Liver (tissue), 8 donors: ENCODE measurements at regions not wholly inside any gene's neighbourhood (a gene's known extent, or its start where the extent isn't known, plus 50 kb on each side); places are given as distances from the start of the nearest gene placed in this dataset.

Experiments used
- DNase-seq: peaks from one replicate; pipeline ENCODE4 v3.0.0-alpha.2; 2017; ENCODE audit warnings: low spot score
- H3K27ac ChIP-seq, 2 donors: one replicate each; pipeline ENCODE4 v1.7.0; 2013; ENCODE audit warnings: inconsistent platforms in 2 of 2, low read length in 2 of 2, control low read depth in 1 of 2, low read depth in 1 of 2, mild to moderate bottlenecking in 1 of 2
- H3K27me3 ChIP-seq, 4 donors: one replicate each; pipeline versions ENCODE4 v1.6.1 to v1.7.0; 2013; ENCODE audit warnings: low read length in 3 of 4, inconsistent platforms in 1 of 4, mild to moderate bottlenecking in 1 of 4, moderate library complexity in 1 of 4; ENCODE audit not compliant: control insufficient read depth in 4 of 4, insufficient read depth in 4 of 4
- H3K36me3 ChIP-seq, 4 donors: one replicate each; pipeline versions ENCODE4 v1.6.1 to v1.7.0; 2013; ENCODE audit warnings: low read length in 3 of 4, mild to moderate bottlenecking in 3 of 4, low read depth in 1 of 4, moderate library complexity in 1 of 4; ENCODE audit not compliant: control insufficient read depth in 4 of 4, insufficient read depth in 3 of 4
- H3K4me1 ChIP-seq, 4 donors: one replicate each; pipeline versions ENCODE4 v1.6.1 to v1.7.0; 2013; ENCODE audit warnings: low read length in 3 of 4, mild to moderate bottlenecking in 3 of 4, moderate library complexity in 1 of 4; ENCODE audit not compliant: control insufficient read depth in 4 of 4, insufficient read depth in 4 of 4
- H3K4me3 ChIP-seq, 3 donors: one replicate each; pipeline versions ENCODE4 v1.6.1 to v1.7.0; 2013; ENCODE audit warnings: low read length in 3 of 3, control low read depth in 1 of 3, low read depth in 1 of 3, mild to moderate bottlenecking in 1 of 3
- H3K9ac ChIP-seq, 2 donors: one replicate each; pipeline ENCODE4 v1.7.0; 2013; ENCODE audit warnings: low read length in 2 of 2, mild to moderate bottlenecking in 2 of 2, moderate library complexity in 2 of 2, control low read depth in 1 of 2, low read depth in 1 of 2
- H3K9me3 ChIP-seq, 4 donors: one replicate each; pipeline versions ENCODE4 v1.6.1 to v1.7.0; 2013; ENCODE audit warnings: low read length in 3 of 4; ENCODE audit not compliant: control insufficient read depth in 4 of 4
- ATF3 ChIP-seq: IDR thresholded peaks from 2 replicates; pipeline ENCODE4 v1.6.1; 2016; ENCODE audit warnings: antibody characterized with exemption
- CTCF ChIP-seq: fragments of 150-350 bp; IDR thresholded peaks from 2 replicates; pipeline ENCODE4 v1.5.1; 2017; ENCODE audit warnings: improper control_type of control experiment, low read depth, low read length; ENCODE audit not compliant: missing input control
- EGR1 ChIP-seq, 2 donors: IDR thresholded peaks; 2 replicates each; pipeline ENCODE4 v1.6.1; 2016 to 2018; ENCODE audit warnings: antibody characterized with exemption in 2 of 2, low read depth in 2 of 2
- FOXA1 ChIP-seq: IDR thresholded peaks from 2 replicates; pipeline ENCODE4 v1.6.1; 2016; ENCODE audit warnings: antibody characterized with exemption
- FOXA2 ChIP-seq: IDR thresholded peaks from 2 replicates; pipeline ENCODE4 v1.6.1; 2016; ENCODE audit warnings: antibody characterized with exemption
- GABPA ChIP-seq, 2 donors: IDR thresholded peaks in 1 of 2; conservative IDR thresholded peaks in 1 of 2; 2 replicates each; pipeline ENCODE4 v1.6.1; 2016; ENCODE audit warnings: antibody characterized with exemption in 2 of 2, mild to moderate bottlenecking in 1 of 2, moderate library complexity in 1 of 2
- HNF4A ChIP-seq, 2 donors: conservative IDR thresholded peaks; 2 replicates each; pipeline ENCODE4 v1.6.1; 2016; ENCODE audit warnings: antibody characterized with exemption in 2 of 2, mild to moderate bottlenecking in 2 of 2
- HNF4G ChIP-seq: IDR thresholded peaks from 2 replicates; pipeline ENCODE4 v1.6.1; 2016; ENCODE audit warnings: antibody characterized with exemption
- JUND ChIP-seq, 2 donors: IDR thresholded peaks; 2 replicates each; pipeline ENCODE4 v1.6.1; 2016; ENCODE audit warnings: antibody characterized with exemption in 2 of 2
- MAX ChIP-seq: IDR thresholded peaks from 2 replicates; pipeline ENCODE4 v1.6.1; 2016; ENCODE audit warnings: antibody characterized with exemption
- NR2F2 ChIP-seq: IDR thresholded peaks from 2 replicates; pipeline ENCODE4 v1.6.1; 2016; ENCODE audit warnings: antibody characterized with exemption
- RAD21 ChIP-seq, 2 donors: IDR thresholded peaks; 2 replicates each; pipeline ENCODE4 v1.6.1; 2016; ENCODE audit warnings: antibody characterized with exemption in 2 of 2, mild to moderate bottlenecking in 2 of 2
- REST ChIP-seq: IDR thresholded peaks from 2 replicates; pipeline ENCODE4 v1.6.1; 2016; ENCODE audit warnings: antibody characterized with exemption, mild to moderate bottlenecking
- RXRA ChIP-seq, 2 donors: IDR thresholded peaks; 2 replicates each; pipeline ENCODE4 v1.6.1; 2017 to 2018; ENCODE audit warnings: antibody characterized with exemption in 2 of 2, mild to moderate bottlenecking in 1 of 2
- SP1 ChIP-seq: IDR thresholded peaks from 2 replicates; pipeline ENCODE4 v1.6.1; 2018; ENCODE audit warnings: antibody characterized with exemption, mild to moderate bottlenecking
- TAF1 ChIP-seq: conservative IDR thresholded peaks from 2 replicates; pipeline ENCODE4 v1.6.1; 2016; ENCODE audit warnings: antibody characterized with exemption, mild to moderate bottlenecking
- YY1 ChIP-seq: IDR thresholded peaks from 2 replicates; pipeline ENCODE4 v1.6.1; 2016; ENCODE audit warnings: antibody characterized with exemption, mild to moderate bottlenecking
- ZBTB33 ChIP-seq: IDR thresholded peaks from 2 replicates; pipeline ENCODE4 v1.6.1; 2016; ENCODE audit warnings: antibody characterized with exemption
- WGBS: extraction: QIAGEN DNeasy Blood & Tissue Kit; methylation state at CpG from one replicate; pipeline ENCODE4 v1.1.7; 2013; 5-methylcytosine and 5-hydroxymethylcytosine counted together
- donor health status: healthy.
- donor health status: healthy.
- donor health status: healthy.
- donor health status: healthy.
- donor health status: healthy.

GRCh38 chr14:81632157-81632556, 98.5 kb upstream of the SEL1L start:
- Histone ChIP-seq H3K27me3 (no peaks in the 10 kb centered on the region), H3K27ac (no peak overlapping the region), H3K4me1 (no peaks in the 10 kb centered on the region), H3K9ac (no peak overlapping the region), H3K36me3 (no peaks in the 10 kb centered on the region), H3K4me3 (no peak overlapping the region), H3K9me3 (no peaks in the 10 kb centered on the region)
- DNase-seq = no peak
- no peak for TF ChIP-seq RXRA (IDR thresholded peaks at IDR 0.05)
- no peak for TF ChIP-seq GABPA (IDR thresholded peaks at IDR 0.05 in 1 of 2, conservative IDR thresholded peaks at IDR 0.05 in 1 of 2)
- no peak for TF ChIP-seq SP1
- TF ChIP-seq HNF4A (conservative IDR thresholded peaks at IDR 0.05) = peak; percentile 56 to 69
- TF ChIP-seq CTCF = no peak
- no peak for TF ChIP-seq ATF3
- no peak for TF ChIP-seq MAX
- TF ChIP-seq NR2F2 = no peak
- TF ChIP-seq TAF1 = no peak
- peak; percentile 12 for TF ChIP-seq HNF4G
- no peak for TF ChIP-seq FOXA2
- no peak for TF ChIP-seq RAD21 (IDR thresholded peaks at IDR 0.05)
- TF ChIP-seq JUND (IDR thresholded peaks at IDR 0.05) = no peak
- TF ChIP-seq YY1 = no peak
- TF ChIP-seq FOXA1 = no peak
- no peak for TF ChIP-seq ZBTB33

- no peaks in the 10 kb centered on the region for H3K36me3 ChIP-seq
- H3K9ac ChIP-seq = no peak overlapping the region
- H3K4me3 ChIP-seq = no peak overlapping the region
- DNase-seq = no peak
- no peak overlapping the region for H3K27ac ChIP-seq
- no peaks in the 10 kb centered on the region for H3K4me1 ChIP-seq
- no peaks in the 10 kb centered on the region for H3K27me3 ChIP-seq
- TF ChIP-seq HNF4G (no peak), JUND (IDR thresholded peaks at IDR 0.05) (peak in 1 of 2 donors; percentile 11)
- no peaks in the 10 kb centered on the region for H3K9me3 ChIP-seq
Observed at GRCh38 chr14:81633496-81633895, 99.8 kb upstream of the SEL1L start.

GRCh38 chr14:81637639-81638038, 104.0 kb upstream of the SEL1L start:
- no peak overlapping the region for H3K4me3 ChIP-seq
- WGBS = 33% methylated on average over 1 of the region's 1 CpG
- H3K9me3 ChIP-seq = no peaks in the 10 kb centered on the region
- H3K9ac ChIP-seq = no peak overlapping the region
- no peak overlapping the region for H3K27ac ChIP-seq
- no peak for DNase-seq
- no peaks in the 10 kb centered on the region for H3K36me3 ChIP-seq
- H3K27me3 ChIP-seq = no peaks in the 10 kb centered on the region
- no peaks in the 10 kb centered on the region for H3K4me1 ChIP-seq
- TF ChIP-seq MAX = no peak
- TF ChIP-seq HNF4A (conservative IDR thresholded peaks at IDR 0.05) = no peak
- TF ChIP-seq GABPA (IDR thresholded peaks at IDR 0.05 in 1 of 2, conservative IDR thresholded peaks at IDR 0.05 in 1 of 2) = no peak
- no peak for TF ChIP-seq REST
- no peak for TF ChIP-seq RAD21 (IDR thresholded peaks at IDR 0.05)
- TF ChIP-seq RXRA (IDR thresholded peaks at IDR 0.05) = no peak
- no peak for TF ChIP-seq FOXA2
- TF ChIP-seq CTCF = no peak
- no peak for TF ChIP-seq EGR1 (IDR thresholded peaks at IDR 0.05; ENCODE audit: low read depth in 2 of 2)
- no peak for TF ChIP-seq HNF4G
- TF ChIP-seq ATF3 = no peak
- no peak for TF ChIP-seq YY1
- TF ChIP-seq SP1 = no peak
